ENCODE measurements at regions not wholly inside any gene's neighbourhood (a gene's known extent, or its start where the extent isn't known, plus 50 kb on each side); places are given as distances from the start of the nearest gene placed in this dataset.

DNA sequence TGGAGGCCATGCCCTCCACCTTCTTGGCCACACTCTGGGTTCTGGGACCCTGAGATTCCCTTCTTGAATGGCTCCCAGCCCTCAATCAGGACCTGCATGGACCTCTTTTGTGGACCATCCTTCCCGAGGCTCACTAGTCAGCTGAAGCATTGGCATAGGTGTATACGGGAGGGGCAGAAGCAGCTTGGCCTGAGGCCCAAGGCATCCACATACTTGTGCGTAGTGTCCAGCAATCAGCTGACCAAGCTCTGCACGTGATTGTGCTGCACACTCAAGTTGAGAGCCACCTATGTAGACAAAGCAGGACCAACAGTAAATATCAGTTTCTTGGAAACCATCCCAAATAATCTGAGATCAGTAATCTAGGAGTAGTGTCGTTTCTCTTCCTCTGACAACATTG, 119.6 kb downstream of the INSIG2 start:
- H3K9me3 Mint-ChIP-seq = no peaks in the 10 kb centered on the region
- H3K27me3 Mint-ChIP-seq (ENCODE audit: low read depth) = peaks cover 35% of the 10 kb centered on the region
- H3K4me1 Mint-ChIP-seq (ENCODE audit: low read depth) = peaks cover 2% of the 10 kb centered on the region
- intact Hi-C loops (cut with micrococcal nuclease) = no loop called here
- no peaks in the 10 kb centered on the region for H3K36me3 Mint-ChIP-seq (ENCODE audit: low read depth)
- DNase-seq (ENCODE audit: low spot score) = no peak
- no peak overlapping the region for H3K4me3 Mint-ChIP-seq (ENCODE audit: low read depth)
- H3K27ac Mint-ChIP-seq = no peak overlapping the region

DNA sequence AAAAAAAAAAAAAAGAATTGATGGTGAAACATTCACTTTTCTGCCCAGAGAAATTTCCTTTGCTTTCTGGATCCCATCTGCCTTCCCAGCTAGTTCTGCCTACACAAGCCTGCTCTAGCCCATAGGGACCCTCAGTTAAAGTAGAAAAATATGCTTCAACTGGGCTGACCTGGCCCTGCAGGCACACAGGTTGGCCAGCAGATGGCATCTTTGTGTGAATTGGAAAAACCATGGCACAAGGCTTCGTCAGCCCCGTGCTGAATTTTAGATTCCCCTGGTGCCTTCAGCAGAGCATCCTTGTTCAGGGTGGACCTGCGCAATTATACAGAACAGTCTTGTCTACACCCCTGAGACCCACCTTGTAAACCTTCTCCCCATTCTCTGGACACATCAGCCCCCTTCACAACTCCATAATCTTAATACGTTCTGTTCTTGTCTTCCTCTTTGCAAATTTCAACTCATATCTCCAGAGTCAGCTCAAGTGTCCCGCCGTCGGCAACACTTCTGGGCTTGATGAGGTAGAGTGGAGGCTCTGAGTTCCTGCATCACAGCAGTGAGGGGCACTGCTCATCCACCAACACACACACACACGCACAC, 114.5 kb downstream of the INSIG2 start:
- H3K4me1 Mint-ChIP-seq (ENCODE audit: low read depth) = peaks cover 9% of the 10 kb centered on the region
- intact Hi-C loops (cut with micrococcal nuclease) = loop anchor here (5.0 kb wide), 1 partner anchor 156 kb away; no protein-coding TSS in a partner anchor
- peak; percentile 32 for DNase-seq (ENCODE audit: low spot score)

DNA sequence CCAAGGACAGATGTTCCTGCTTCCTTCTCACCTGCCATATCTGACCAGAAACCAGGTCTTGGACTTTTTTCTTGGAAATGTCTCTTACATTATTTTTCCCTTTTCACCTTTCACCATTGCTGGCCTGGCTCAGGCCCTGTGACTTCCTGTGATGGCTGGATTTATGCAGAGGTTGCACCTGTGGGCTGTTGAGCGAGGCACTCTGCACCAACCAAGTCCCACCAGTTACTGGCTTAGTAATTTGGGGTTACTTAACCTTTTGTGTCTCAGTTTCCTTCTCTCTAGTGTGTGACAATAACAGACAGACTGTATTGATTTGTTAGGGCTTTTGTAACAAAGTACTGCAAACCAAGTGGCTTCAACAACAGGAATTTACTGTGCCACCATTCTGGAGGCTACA, 110.0 kb downstream of the INSIG2 start:
- no peaks in the 10 kb centered on the region for H3K36me3 Mint-ChIP-seq (ENCODE audit: low read depth)
- intact Hi-C loops (cut with micrococcal nuclease) = no loop called here
- no peak overlapping the region for H3K27ac Mint-ChIP-seq
- DNase-seq (ENCODE audit: low spot score) = no peak
- peaks cover 11% of the 10 kb centered on the region for H3K4me1 Mint-ChIP-seq (ENCODE audit: low read depth)
- H3K4me3 Mint-ChIP-seq (ENCODE audit: low read depth) = no peak overlapping the region
- H3K27me3 Mint-ChIP-seq (ENCODE audit: low read depth) = peaks cover 3% of the 10 kb centered on the region
- no peaks in the 10 kb centered on the region for H3K9me3 Mint-ChIP-seq

More for the DNA sequence above, 114.5 kb downstream of the INSIG2 start:
- H3K4me3 Mint-ChIP-seq (ENCODE audit: low read depth) = no peak overlapping the region
- H3K9me3 Mint-ChIP-seq = no peaks in the 10 kb centered on the region
- no peak overlapping the region for H3K27ac Mint-ChIP-seq
- peaks cover 19% of the 10 kb centered on the region for H3K27me3 Mint-ChIP-seq (ENCODE audit: low read depth)
- H3K36me3 Mint-ChIP-seq (ENCODE audit: low read depth) = no peaks in the 10 kb centered on the region

DNA sequence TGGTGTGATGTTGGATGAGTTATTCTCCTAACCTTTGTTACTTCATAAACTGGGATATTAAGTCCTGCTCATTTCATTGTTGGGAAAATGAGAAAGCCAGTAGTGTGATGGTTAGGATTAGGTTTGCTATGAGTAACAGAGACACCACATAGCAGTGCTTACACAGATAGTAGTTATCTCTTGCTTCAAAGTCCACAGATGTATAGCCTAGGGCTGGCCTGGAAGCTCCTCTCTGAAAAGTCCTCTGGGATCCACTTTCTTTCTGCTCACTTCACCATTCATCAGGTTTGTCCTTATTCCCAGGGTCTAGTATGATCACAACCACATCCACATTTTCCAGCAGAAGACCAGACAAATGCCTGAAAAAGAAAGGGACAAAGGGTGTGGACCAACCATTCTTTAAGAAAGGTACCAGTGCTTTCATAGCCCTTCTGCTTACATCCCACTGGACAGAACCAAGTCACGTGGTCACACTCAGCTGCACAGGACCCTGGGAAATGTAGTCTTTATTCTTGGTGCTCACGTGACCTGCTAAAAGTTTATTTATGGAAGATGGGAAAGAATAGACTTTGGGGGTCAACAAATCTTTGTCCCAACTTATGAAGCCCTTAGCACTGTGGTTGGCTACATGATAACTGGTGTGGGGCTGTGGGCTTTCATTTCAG, 108.9 kb downstream of the INSIG2 start:
- intact Hi-C loops (cut with micrococcal nuclease) = no loop called here
- H3K9me3 Mint-ChIP-seq = no peaks in the 10 kb centered on the region
- no peak overlapping the region for H3K4me3 Mint-ChIP-seq (ENCODE audit: low read depth)
- peaks cover 4% of the 10 kb centered on the region for H3K27me3 Mint-ChIP-seq (ENCODE audit: low read depth)
- DNase-seq (ENCODE audit: low spot score) = no peak
- H3K4me1 Mint-ChIP-seq (ENCODE audit: low read depth) = peaks cover 5% of the 10 kb centered on the region
- no peaks in the 10 kb centered on the region for H3K36me3 Mint-ChIP-seq (ENCODE audit: low read depth)
- H3K27ac Mint-ChIP-seq = no peak overlapping the region

DNA sequence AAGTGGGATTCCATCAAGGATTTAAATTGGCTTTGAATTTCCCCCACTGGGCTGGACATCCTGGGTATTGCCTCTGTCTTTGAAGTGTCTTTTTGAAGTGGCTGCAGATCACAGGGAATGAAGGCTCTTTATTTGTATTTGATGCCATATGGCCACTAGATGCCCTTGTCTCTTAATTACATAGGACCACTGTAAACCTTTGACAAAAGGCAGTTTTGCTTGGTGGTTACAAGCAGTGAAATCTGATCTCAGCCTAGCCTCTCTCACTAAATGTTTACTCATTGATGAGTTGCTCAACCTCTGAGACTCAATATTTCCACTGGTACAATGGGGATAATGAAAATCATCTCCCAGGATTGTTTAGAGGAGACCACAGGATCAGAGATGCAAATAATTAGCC, 102.2 kb downstream of the INSIG2 start:
- Mint-ChIP-seq H3K36me3 (ENCODE audit: low read depth) (peaks cover 2% of the 10 kb centered on the region), H3K27me3 (ENCODE audit: low read depth) (peaks cover 15% of the 10 kb centered on the region), H3K27ac (no peak overlapping the region), H3K9me3 (no peaks in the 10 kb centered on the region), H3K4me1 (ENCODE audit: low read depth) (peaks cover 19% of the 10 kb centered on the region), H3K4me3 (ENCODE audit: low read depth) (no peak overlapping the region)
- no peak for DNase-seq (ENCODE audit: low spot score)
- intact Hi-C loops (cut with micrococcal nuclease) = no loop called here

DNA sequence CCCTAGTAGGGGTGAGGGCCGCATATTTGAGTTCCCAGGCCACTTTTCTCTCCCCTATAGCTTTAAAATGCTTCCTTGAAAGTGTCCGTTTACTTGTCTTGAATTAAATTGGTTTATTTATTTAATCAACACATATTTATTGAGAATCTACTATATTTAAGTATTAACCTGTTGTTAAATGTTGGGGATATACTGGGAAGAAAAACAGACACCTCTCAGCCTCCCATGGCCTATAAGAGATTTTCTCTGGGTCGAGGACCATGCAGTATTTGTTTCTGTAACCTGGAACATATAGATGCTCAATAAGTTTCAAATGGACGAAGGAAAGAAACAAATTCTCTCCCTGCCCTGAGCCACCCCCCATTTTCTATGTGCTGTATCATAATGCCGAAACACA, 98.6 kb downstream of the INSIG2 start:
- H3K4me1 Mint-ChIP-seq (ENCODE audit: low read depth) = peaks cover 25% of the 10 kb centered on the region

DNA sequence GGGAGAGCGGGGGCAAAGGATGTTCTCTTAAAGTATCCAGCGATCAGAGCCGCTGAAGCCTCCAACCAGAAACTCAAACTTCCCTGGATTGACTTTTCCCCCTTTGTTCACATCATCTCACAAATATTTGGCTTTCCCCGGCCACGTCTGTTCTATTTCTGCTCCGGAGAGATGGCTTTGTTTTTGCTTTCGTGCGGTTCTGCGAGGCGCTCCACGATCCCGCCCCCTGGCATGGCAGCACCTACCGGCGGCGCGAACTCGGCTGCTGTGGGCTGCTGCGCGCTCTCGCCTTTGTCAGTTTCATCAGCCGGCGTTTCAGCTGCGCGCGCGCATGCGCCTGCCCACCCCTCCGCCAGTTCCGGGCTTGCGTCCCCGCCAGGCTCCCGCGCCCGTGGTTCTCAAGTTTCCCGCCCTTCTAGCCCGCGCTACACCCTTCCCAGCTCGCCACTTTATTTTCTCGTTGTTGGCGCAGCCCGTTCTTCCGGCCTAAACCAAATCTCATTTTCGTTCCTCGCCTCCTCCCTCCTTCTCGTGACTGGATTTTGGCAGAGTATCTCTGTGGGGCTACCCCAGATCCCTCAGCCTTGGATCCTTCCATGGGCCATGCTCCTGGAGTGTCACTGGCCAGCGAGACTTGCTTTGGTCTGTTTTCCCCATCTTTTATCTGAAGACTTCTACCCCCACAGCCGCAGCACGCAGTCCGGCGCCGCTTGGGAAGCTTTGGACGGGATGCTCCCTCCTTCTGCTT, 98.0 kb downstream of the INSIG2 start:
- Mint-ChIP-seq H3K9me3 (no peaks in the 10 kb centered on the region), H3K36me3 (ENCODE audit: low read depth) (peaks cover 2% of the 10 kb centered on the region), H3K27ac (peak overlapping the region; percentile 94), H3K4me1 (ENCODE audit: low read depth) (peaks cover 25% of the 10 kb centered on the region), H3K4me3 (ENCODE audit: low read depth) (peak overlapping the region; percentile 93), H3K27me3 (ENCODE audit: low read depth) (peaks cover 5% of the 10 kb centered on the region)
- intact Hi-C loops (cut with micrococcal nuclease) = loop anchor here (1.0 to 5.0 kb wide), 2 partner anchors 9 to 374 kb away; partner anchors contain the start of gene DDX18
- peak; percentile 83 for DNase-seq (ENCODE audit: low spot score)

More for the DNA sequence above, 98.6 kb downstream of the INSIG2 start:
- Mint-ChIP-seq H3K4me3 (ENCODE audit: low read depth) (peak overlapping the region; percentile 93), H3K36me3 (ENCODE audit: low read depth) (peaks cover 2% of the 10 kb centered on the region), H3K9me3 (no peaks in the 10 kb centered on the region), H3K27me3 (ENCODE audit: low read depth) (peaks cover 9% of the 10 kb centered on the region), H3K27ac (peak overlapping the region; percentile 94)
- DNase-seq (ENCODE audit: low spot score) = no peak
- intact Hi-C loops (cut with micrococcal nuclease) = loop anchor here (1.0 to 5.0 kb wide), 2 partner anchors 10 to 375 kb away; partner anchors contain the start of gene DDX18

DNA sequence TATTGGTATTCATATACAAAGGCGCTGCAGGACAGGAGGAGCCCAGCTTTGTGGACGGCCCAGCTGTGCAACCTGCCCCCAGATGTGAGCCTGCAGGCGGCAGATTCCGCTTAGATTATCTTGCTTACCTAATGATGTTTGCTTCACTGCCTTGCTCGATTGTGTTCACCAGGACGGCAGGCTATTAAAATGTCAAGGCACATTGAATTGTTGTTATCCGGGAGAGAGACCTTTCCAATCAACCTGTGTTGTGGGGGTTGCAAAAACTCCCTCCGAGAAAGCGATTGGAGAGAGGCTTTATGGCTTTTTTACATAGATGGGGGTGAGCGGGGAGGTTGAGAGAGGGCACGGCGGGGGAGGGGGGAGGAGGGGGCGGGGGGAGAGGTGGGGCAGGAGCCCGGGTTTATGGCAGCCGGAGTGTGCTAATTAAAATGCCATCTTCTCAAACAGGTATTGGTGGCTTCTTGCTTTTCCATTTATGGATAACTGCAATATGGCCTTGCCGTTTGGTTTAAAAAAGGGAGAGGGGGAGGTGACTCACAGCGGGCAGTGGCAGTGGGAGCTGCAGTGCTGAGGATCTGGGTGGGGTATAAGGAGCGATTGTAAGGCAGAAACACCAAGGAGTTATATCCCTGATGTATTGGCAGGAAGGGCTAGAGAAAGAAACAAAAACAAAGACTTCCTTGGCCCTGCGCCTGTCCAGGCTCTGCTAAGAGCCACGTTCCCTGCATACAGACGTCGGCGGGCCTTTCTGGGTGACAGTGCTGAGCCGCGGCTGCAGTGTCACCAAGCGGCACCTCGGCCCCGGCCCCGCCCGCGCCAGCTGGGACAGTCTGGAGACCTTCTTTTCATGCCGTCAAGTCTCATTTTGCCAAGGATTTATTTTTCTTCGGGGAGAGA, 97.2 kb downstream of the INSIG2 start:
- DNase-seq (ENCODE audit: low spot score) = peak; percentile 48
- Mint-ChIP-seq H3K27ac (peak overlapping the region; percentile 94), H3K4me1 (ENCODE audit: low read depth) (peaks cover 25% of the 10 kb centered on the region), H3K9me3 (no peaks in the 10 kb centered on the region), H3K36me3 (ENCODE audit: low read depth) (peaks cover 2% of the 10 kb centered on the region), H3K27me3 (ENCODE audit: low read depth) (no peaks in the 10 kb centered on the region), H3K4me3 (ENCODE audit: low read depth) (peak overlapping the region; percentile 93)
- intact Hi-C loops (cut with micrococcal nuclease) = loop anchor here (1.0 to 5.0 kb wide), 2 partner anchors 8 to 373 kb away; partner anchors contain the start of gene DDX18

DNA sequence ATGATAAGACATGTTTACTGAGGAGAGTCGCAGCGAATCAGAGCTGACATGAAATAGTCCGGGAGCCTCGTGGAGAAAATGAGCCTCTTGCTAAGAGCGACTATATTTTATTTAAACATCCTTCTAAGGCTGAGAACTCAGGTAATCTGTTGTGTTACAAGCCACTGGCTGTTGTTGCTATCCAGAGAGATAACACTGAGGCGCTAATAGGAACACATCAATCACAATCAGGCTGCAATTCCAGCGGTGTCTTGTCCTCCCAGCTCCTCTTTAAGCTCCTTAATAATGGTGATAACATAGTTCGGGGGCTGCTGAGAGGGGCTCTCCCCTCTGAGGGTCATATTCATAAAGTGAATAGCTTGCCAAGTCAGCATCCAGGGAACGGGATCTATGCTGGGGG, 95.1 kb downstream of the INSIG2 start:
- Mint-ChIP-seq H3K27ac (no peak overlapping the region), H3K9me3 (no peaks in the 10 kb centered on the region), H3K36me3 (ENCODE audit: low read depth) (peaks cover 2% of the 10 kb centered on the region), H3K4me3 (ENCODE audit: low read depth) (no peak overlapping the region), H3K27me3 (ENCODE audit: low read depth) (no peaks in the 10 kb centered on the region), H3K4me1 (ENCODE audit: low read depth) (peaks cover 26% of the 10 kb centered on the region)
- no peak for DNase-seq (ENCODE audit: low spot score)
- intact Hi-C loops (cut with micrococcal nuclease) = no loop called here

DNA sequence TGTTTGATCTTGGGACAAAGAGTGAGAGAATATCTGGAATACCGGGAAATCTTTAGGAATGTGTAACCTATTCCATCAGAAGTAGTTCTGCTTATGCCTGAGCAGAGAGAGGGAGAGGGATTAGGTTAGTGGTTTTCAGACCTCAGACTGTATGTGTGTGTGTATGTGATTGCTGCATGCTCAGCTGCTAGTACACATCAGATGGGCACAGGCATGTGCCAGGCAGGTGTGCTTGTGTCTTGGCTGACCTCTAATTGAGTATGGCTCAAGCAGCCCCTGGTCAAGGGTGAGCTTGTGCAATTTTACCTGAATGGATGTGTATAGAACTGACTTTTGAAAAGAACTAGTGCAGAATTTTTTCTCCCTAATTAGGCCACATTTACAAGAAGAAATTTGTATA, 91.2 kb downstream of the INSIG2 start:
- H3K4me1 Mint-ChIP-seq (ENCODE audit: low read depth) = peaks cover 34% of the 10 kb centered on the region
- no peak overlapping the region for H3K27ac Mint-ChIP-seq
- H3K9me3 Mint-ChIP-seq = no peaks in the 10 kb centered on the region
- H3K4me3 Mint-ChIP-seq (ENCODE audit: low read depth) = no peak overlapping the region
- intact Hi-C loops (cut with micrococcal nuclease) = no loop called here
- no peaks in the 10 kb centered on the region for H3K36me3 Mint-ChIP-seq (ENCODE audit: low read depth)
- DNase-seq (ENCODE audit: low spot score) = no peak
- no peaks in the 10 kb centered on the region for H3K27me3 Mint-ChIP-seq (ENCODE audit: low read depth)

DNA sequence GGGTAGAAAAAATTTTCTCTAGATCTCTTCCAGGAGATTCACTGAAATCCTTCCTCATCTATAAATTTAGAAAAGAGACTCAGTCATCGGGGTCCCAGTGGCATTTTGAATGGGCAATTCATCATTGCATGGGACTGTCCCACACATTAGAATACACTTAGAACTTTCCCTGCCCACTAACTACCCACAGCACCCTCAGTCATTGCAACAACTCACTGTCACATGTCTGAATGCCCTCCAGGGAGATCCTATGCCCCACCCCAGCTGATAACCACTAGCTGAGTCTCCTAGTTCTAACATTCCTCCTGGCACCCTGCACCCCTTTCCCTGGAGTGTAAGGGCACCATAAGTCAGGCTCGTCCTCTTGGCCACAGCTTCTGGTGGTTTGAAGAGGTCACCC, 89.6 kb downstream of the INSIG2 start:
- no peaks in the 10 kb centered on the region for H3K27me3 Mint-ChIP-seq (ENCODE audit: low read depth)
- H3K4me1 Mint-ChIP-seq (ENCODE audit: low read depth) = peaks cover 34% of the 10 kb centered on the region
- no peaks in the 10 kb centered on the region for H3K36me3 Mint-ChIP-seq (ENCODE audit: low read depth)
- no peaks in the 10 kb centered on the region for H3K9me3 Mint-ChIP-seq
- no peak for DNase-seq (ENCODE audit: low spot score)
- H3K4me3 Mint-ChIP-seq (ENCODE audit: low read depth) = no peak overlapping the region
- peak overlapping the region; percentile 96 for H3K27ac Mint-ChIP-seq
- intact Hi-C loops (cut with micrococcal nuclease) = loop anchor here (1.0 to 2.0 kb wide), 3 partner anchors 8 to 90 kb away; partner anchors contain the start of gene INSIG2

DNA sequence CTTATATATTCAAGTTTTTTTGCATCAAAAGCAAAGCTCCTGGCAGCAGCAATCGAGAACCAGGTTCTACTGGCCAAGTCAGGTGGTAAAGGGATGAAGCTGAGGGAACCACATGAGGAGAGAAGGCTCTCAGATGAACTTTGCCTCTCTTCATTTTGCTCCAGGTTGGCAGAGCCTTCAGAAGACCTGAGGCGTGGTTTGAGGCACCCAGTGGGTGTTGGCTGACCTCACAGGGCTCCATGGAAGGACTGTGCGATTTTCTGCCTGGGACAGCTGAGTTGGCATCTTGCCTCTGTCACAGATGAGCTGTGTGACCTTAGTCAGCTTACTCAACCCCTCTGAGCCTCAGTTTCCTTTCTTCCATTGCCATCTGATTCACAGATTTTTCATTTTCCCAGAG, 89.0 kb downstream of the INSIG2 start:
- no peaks in the 10 kb centered on the region for H3K9me3 Mint-ChIP-seq

More for the DNA sequence above, 89.0 kb downstream of the INSIG2 start:
- H3K27me3 Mint-ChIP-seq (ENCODE audit: low read depth) = no peaks in the 10 kb centered on the region
- peaks cover 34% of the 10 kb centered on the region for H3K4me1 Mint-ChIP-seq (ENCODE audit: low read depth)
- intact Hi-C loops (cut with micrococcal nuclease) = loop anchor here (1.0 to 2.0 kb wide), 3 partner anchors 9 to 89 kb away; partner anchors contain the start of gene INSIG2
- no peak overlapping the region for H3K4me3 Mint-ChIP-seq (ENCODE audit: low read depth)
- no peaks in the 10 kb centered on the region for H3K36me3 Mint-ChIP-seq (ENCODE audit: low read depth)
- H3K27ac Mint-ChIP-seq = peak overlapping the region; percentile 96
- DNase-seq (ENCODE audit: low spot score) = no peak
